Activated CD4-positive, alpha-beta memory T cell treated with anti-CD3 and anti-CD28 coated beads, Interleukin-2, amount 10 ng/mL, durations not matched to agents 7 days and 5 days (primary cell): ENCODE measurements at regions not wholly inside any gene's neighbourhood (a gene's known extent, or its start where the extent isn't known, plus 50 kb on each side); places are given as distances from the start of the nearest gene placed in this dataset.
A peak's percentile ranks its signal among the peaks of the same experiment; 100 is the strongest.

Experiments used
- CTCF ChIA-PET: fragments of 350-600 bp; sonication (Branson Sonifier 250); formaldehyde crosslinking; loops from one replicate; lab custom pipeline; 2021; ENCODE audit warnings: antibody characterized with exemption, inconsistent platforms; lab: Charles Lee
- POLR2A ChIA-PET: fragments of 350-600 bp; sonication (Branson Sonifier 250); formaldehyde crosslinking; loops from one replicate; lab custom pipeline; 2021; ENCODE audit warnings: antibody characterized with exemption; lab: Charles Lee
- DNase-seq: peaks from one replicate; pipeline ENCODE4 v3.0.0-alpha.2; 2020
- H3K27ac Mint-ChIP-seq: one replicate; pipeline ENCODE4 v1.8.0; 2021; ENCODE audit warnings: mild to moderate bottlenecking, mixed read lengths
- H3K27me3 Mint-ChIP-seq: one replicate; pipeline ENCODE4 v1.8.0; 2021; ENCODE audit warnings: mixed read lengths
- H3K36me3 Mint-ChIP-seq: one replicate; pipeline ENCODE4 v1.8.0; 2021; ENCODE audit warnings: low read depth, mixed read lengths
- H3K4me1 Mint-ChIP-seq: one replicate; pipeline ENCODE4 v1.8.0; 2021; ENCODE audit warnings: mixed read lengths
- H3K4me3 Mint-ChIP-seq: one replicate; pipeline ENCODE4 v1.8.0; 2021; ENCODE audit warnings: mild to moderate bottlenecking, mixed read lengths
- H3K9me3 Mint-ChIP-seq: one replicate; pipeline ENCODE4 v1.8.0; 2021; ENCODE audit warnings: mixed read lengths

GRCh38 chr14:28012629-28013415, 753.8 kb upstream of the FOXG1 start:
- ChIA-PET POLR2A (no interaction called here), CTCF (no interaction called here)
- Mint-ChIP-seq H3K9me3 (peaks cover 18% of the 10 kb centered on the region), H3K4me3 (no peak overlapping the region), H3K4me1 (no peaks in the 10 kb centered on the region), H3K36me3 (no peaks in the 10 kb centered on the region), H3K27me3 (no peaks in the 10 kb centered on the region), H3K27ac (no peak overlapping the region)
- no peak for DNase-seq

- no peaks in the 10 kb centered on the region for H3K27me3 Mint-ChIP-seq
These were observed 746.5 kb upstream of the FOXG1 start for GRCh38 chr14:28020112-28020511.

GRCh38 chr14:28023853-28024252, 742.7 kb upstream of the FOXG1 start:
- Mint-ChIP-seq H3K36me3 (no peaks in the 10 kb centered on the region), H3K4me3 (no peak overlapping the region), H3K4me1 (no peaks in the 10 kb centered on the region), H3K27me3 (no peaks in the 10 kb centered on the region), H3K9me3 (peaks cover 18% of the 10 kb centered on the region), H3K27ac (no peak overlapping the region)
- DNase-seq = no peak
- ChIA-PET POLR2A (no interaction called here), CTCF (no interaction called here)

More at GRCh38 chr14:28020112-28020511, 746.5 kb upstream of the FOXG1 start:
- Mint-ChIP-seq H3K4me1 (no peaks in the 10 kb centered on the region), H3K27ac (no peak overlapping the region), H3K4me3 (no peak overlapping the region), H3K9me3 (peaks cover 13% of the 10 kb centered on the region), H3K36me3 (no peaks in the 10 kb centered on the region)
- ChIA-PET CTCF (no interaction called here), POLR2A (no interaction called here)
- no peak for DNase-seq

GRCh38 chr14:28052251-28052650, 714.3 kb upstream of the FOXG1 start:
- Mint-ChIP-seq H3K27ac (no peak overlapping the region), H3K9me3 (peaks cover 17% of the 10 kb centered on the region), H3K4me3 (no peak overlapping the region), H3K36me3 (no peaks in the 10 kb centered on the region), H3K27me3 (no peaks in the 10 kb centered on the region), H3K4me1 (no peaks in the 10 kb centered on the region)
- ChIA-PET CTCF (no interaction called here), POLR2A (no interaction called here)
- no peak for DNase-seq

GRCh38 chr14:28055008-28055407, 711.6 kb upstream of the FOXG1 start:
- POLR2A ChIA-PET = no interaction called here
- CTCF ChIA-PET = no interaction called here

GRCh38 chr14:28057359-28058296, 709.0 kb upstream of the FOXG1 start:
- CTCF ChIA-PET = no interaction called here

More at GRCh38 chr14:28055008-28055407, 711.6 kb upstream of the FOXG1 start:
- no peak overlapping the region for H3K27ac Mint-ChIP-seq
- no peak for DNase-seq
- H3K9me3 Mint-ChIP-seq = peaks cover 15% of the 10 kb centered on the region
- no peak overlapping the region for H3K4me3 Mint-ChIP-seq
- no peaks in the 10 kb centered on the region for H3K27me3 Mint-ChIP-seq
- H3K36me3 Mint-ChIP-seq = no peaks in the 10 kb centered on the region
- no peaks in the 10 kb centered on the region for H3K4me1 Mint-ChIP-seq

GRCh38 chr14:28059254-28059653, 707.3 kb upstream of the FOXG1 start:
- CTCF ChIA-PET = no interaction called here
- no peaks in the 10 kb centered on the region for H3K4me1 Mint-ChIP-seq
- POLR2A ChIA-PET = no interaction called here

More at GRCh38 chr14:28057359-28058296, 709.0 kb upstream of the FOXG1 start:
- Mint-ChIP-seq H3K9me3 (peaks cover 18% of the 10 kb centered on the region), H3K4me3 (peak overlapping the region; percentile 21), H3K27ac (no peak overlapping the region), H3K36me3 (no peaks in the 10 kb centered on the region), H3K4me1 (no peaks in the 10 kb centered on the region), H3K27me3 (no peaks in the 10 kb centered on the region)
- no peak for DNase-seq
- POLR2A ChIA-PET = no interaction called here

GRCh38 chr14:28061006-28061405, 705.6 kb upstream of the FOXG1 start:
- no peak for DNase-seq
- H3K9me3 Mint-ChIP-seq = peaks cover 12% of the 10 kb centered on the region
- H3K4me1 Mint-ChIP-seq = no peaks in the 10 kb centered on the region
- no peak overlapping the region for H3K4me3 Mint-ChIP-seq
- H3K27ac Mint-ChIP-seq = no peak overlapping the region
- ChIA-PET POLR2A (no interaction called here), CTCF (no interaction called here)
- no peaks in the 10 kb centered on the region for H3K36me3 Mint-ChIP-seq
- no peaks in the 10 kb centered on the region for H3K27me3 Mint-ChIP-seq

More at GRCh38 chr14:28059254-28059653, 707.3 kb upstream of the FOXG1 start:
- DNase-seq = no peak
- Mint-ChIP-seq H3K27ac (no peak overlapping the region), H3K9me3 (peaks cover 15% of the 10 kb centered on the region), H3K36me3 (no peaks in the 10 kb centered on the region), H3K27me3 (no peaks in the 10 kb centered on the region), H3K4me3 (no peak overlapping the region)

- H3K9me3 Mint-ChIP-seq = peaks cover 3% of the 10 kb centered on the region
- DNase-seq = no peak
- no peaks in the 10 kb centered on the region for H3K27me3 Mint-ChIP-seq
- no peaks in the 10 kb centered on the region for H3K4me1 Mint-ChIP-seq
- no peak overlapping the region for H3K4me3 Mint-ChIP-seq
- no peaks in the 10 kb centered on the region for H3K36me3 Mint-ChIP-seq
- CTCF ChIA-PET = no interaction called here
- POLR2A ChIA-PET = no interaction called here
- no peak overlapping the region for H3K27ac Mint-ChIP-seq
These were observed 689.6 kb upstream of the FOXG1 start for GRCh38 chr14:28077021-28077420.

- CTCF ChIA-PET = no interaction called here
- no peaks in the 10 kb centered on the region for H3K4me1 Mint-ChIP-seq
These were observed 683.2 kb upstream of the FOXG1 start for GRCh38 chr14:28083389-28083788.

GRCh38 chr14:28088125-28088524, 678.5 kb upstream of the FOXG1 start:
- H3K4me1 Mint-ChIP-seq = no peaks in the 10 kb centered on the region
- no peak for DNase-seq
- CTCF ChIA-PET = interaction anchor here (0.5 kb wide), 1 partner anchor 16 kb away, joined by 4 read pairs; no protein-coding TSS in a partner anchor
- no peaks in the 10 kb centered on the region for H3K36me3 Mint-ChIP-seq
- H3K27me3 Mint-ChIP-seq = no peaks in the 10 kb centered on the region
- peaks cover 20% of the 10 kb centered on the region for H3K9me3 Mint-ChIP-seq
- H3K27ac Mint-ChIP-seq = no peak overlapping the region
- no peak overlapping the region for H3K4me3 Mint-ChIP-seq
- POLR2A ChIA-PET = no interaction called here

More at GRCh38 chr14:28083389-28083788, 683.2 kb upstream of the FOXG1 start:
- Mint-ChIP-seq H3K9me3 (peaks cover 10% of the 10 kb centered on the region), H3K27ac (no peak overlapping the region), H3K36me3 (no peaks in the 10 kb centered on the region), H3K27me3 (no peaks in the 10 kb centered on the region), H3K4me3 (no peak overlapping the region)
- POLR2A ChIA-PET = no interaction called here
- DNase-seq = no peak

GRCh38 chr14:28097585-28097984, 669.0 kb upstream of the FOXG1 start:
- POLR2A ChIA-PET = no interaction called here
- Mint-ChIP-seq H3K9me3 (peaks cover 6% of the 10 kb centered on the region), H3K27ac (no peak overlapping the region), H3K4me3 (no peak overlapping the region), H3K36me3 (no peaks in the 10 kb centered on the region), H3K4me1 (no peaks in the 10 kb centered on the region), H3K27me3 (no peaks in the 10 kb centered on the region)
- CTCF ChIA-PET = no interaction called here
- no peak for DNase-seq

- CTCF ChIA-PET = no interaction called here
These were observed 667.7 kb upstream of the FOXG1 start for GRCh38 chr14:28098856-28099255.

More at GRCh38 chr14:28098856-28099255, 667.7 kb upstream of the FOXG1 start:
- H3K4me1 Mint-ChIP-seq = no peaks in the 10 kb centered on the region
- no peak overlapping the region for H3K4me3 Mint-ChIP-seq
- DNase-seq = no peak
- POLR2A ChIA-PET = no interaction called here
- H3K27ac Mint-ChIP-seq = no peak overlapping the region
- H3K36me3 Mint-ChIP-seq = no peaks in the 10 kb centered on the region
- H3K27me3 Mint-ChIP-seq = no peaks in the 10 kb centered on the region
- peaks cover 9% of the 10 kb centered on the region for H3K9me3 Mint-ChIP-seq
